Right lung (tissue), 2 donors: ENCODE measurements at regions not wholly inside any gene's neighbourhood (a gene's known extent, or its start where the extent isn't known, plus 50 kb on each side); places are given as distances from the start of the nearest gene placed in this dataset.
"Not testable (repeated sequence)": the region's sequence is repeated elsewhere in the genome, so short reads cannot be mapped to it uniquely, and the experiment has no call there.

Source experiments
- DNase-seq, 2 donors: peaks; one replicate each; pipeline ENCODE4 v3.0.0-alpha.2; 2013

DNA sequence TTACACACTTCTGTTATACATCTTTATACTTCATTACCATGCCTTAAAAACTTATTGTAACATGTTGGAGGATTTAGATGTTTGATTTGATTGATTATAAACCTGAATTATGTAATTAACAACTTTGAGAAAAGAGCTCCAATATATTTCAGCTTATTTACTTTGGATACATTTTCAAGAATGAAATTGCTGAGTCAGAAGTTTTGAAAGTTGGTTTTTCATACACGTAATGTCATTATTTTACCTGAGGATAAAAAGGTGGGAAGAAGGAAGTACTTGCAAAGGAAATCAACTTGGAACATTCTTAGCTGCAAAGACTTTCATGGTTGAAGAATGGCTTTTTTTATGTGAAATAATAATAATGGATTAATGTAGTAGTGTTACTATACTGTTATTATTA, 677.2 kb downstream of the FAM181B start:
- no peak for DNase-seq

DNA sequence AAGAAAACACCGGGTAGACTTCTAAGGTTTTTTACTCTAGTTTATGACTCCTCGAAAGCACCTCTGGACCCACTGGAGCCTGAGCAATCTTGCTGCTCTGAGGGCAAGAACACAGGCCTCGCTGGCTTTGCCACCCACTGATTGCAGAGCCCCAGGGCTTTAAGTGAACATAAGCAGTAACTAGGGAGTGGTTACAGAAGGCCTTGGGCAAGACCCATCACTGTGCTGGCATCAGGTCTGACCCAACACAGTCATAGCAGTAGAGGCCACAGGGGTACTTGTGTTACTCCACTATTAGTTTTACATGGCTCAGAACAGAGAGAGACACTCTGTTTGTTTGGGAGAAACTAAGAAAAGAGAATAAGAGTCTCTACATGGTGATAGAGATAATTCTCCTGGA, 684.5 kb downstream of the FAM181B start:
- DNase-seq = no peak

DNA sequence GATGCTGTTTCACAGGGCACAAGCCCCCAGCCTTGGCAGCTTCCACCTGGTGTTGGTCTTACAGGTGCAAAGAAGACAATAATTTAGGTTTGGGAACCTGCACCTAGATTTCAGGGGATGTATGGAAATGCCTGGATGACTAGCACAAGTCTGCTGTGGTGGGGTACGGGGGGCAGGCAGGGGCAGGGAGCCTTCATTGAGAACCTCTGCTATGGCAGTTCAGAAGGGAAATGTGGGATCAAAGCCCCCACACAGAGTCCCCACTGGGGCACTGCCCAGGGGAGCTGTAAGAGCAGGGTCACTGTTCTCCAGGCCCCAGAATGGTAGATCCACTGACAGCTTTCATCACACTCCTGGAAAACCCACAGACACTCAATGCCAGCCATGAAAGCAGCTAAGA, 686.5 kb downstream of the FAM181B start:
- no peak for DNase-seq

DNA sequence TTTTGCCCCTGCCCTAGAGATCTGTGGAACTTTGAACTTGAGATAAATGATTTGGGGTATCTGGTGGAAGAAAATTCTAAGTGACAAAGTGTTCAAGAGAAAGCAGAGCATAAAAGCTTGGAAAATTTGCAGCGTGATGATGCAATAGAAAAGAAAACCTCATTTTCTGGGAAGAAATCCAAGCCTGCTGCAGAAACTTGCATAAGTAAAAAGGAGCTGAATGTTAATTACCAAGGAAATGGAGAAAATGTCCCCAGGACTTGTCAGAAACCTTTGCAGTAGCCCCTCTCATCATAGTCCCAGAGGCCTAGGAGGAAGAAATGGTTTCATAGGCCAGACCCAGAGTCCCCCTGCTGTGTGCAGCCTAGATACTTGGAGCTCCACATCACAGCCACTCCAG, 686.9 kb downstream of the FAM181B start:
- DNase-seq = peak; percentile 54 to 74

DNA sequence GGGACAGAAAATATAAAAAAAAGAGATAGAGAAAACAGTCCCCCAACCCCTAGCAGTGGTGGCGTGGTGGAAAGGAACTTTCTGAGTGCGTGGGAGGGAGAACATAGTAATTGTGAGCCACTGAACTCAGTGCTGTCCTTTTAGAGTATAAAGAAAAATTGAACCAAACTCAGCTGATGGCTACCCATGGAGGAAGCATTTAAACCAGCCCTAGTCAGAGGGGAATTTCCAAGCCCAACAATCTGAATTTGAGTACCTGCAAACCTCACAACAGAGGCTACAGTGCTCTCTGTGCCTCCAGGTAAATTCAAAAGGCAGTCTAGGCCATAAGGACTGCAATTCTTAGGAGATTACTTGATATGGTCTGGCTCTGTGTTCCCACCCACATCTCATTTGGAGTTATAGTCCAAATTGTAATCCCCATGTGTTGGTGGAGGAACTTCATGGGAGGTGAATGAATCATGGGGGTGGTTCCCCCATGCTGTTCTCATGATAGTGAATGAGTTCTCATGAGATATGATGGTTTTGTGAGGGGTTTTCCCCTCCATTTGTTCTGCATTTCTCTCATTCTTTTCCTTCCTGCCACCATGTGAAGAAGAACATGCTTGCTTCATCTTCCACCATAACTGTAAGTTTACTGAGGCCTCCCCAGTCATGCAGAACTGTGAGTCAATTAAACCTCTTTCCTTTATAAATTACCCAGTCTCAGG, 687.8 kb downstream of the FAM181B start:
- no peak for DNase-seq

DNA sequence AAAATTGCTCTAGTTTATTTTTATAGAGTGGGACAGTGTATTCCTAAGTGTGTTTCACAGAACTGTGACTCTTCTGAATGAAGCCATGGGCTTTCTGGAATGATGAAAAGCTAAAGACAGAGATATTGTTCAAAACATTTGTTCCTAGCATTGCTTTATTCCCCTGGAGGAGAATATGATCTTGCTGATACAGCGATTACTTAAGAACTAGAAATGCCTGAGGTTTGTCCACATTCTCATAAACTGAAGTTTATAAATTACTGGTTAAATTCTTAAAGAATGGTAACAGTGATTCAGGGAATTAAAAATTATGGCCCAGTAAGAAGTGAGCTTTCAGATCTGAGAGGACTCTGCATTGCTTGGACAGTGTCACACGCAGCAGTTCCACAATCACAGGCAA, 690.3 kb downstream of the FAM181B start:
- no peak for DNase-seq

DNA sequence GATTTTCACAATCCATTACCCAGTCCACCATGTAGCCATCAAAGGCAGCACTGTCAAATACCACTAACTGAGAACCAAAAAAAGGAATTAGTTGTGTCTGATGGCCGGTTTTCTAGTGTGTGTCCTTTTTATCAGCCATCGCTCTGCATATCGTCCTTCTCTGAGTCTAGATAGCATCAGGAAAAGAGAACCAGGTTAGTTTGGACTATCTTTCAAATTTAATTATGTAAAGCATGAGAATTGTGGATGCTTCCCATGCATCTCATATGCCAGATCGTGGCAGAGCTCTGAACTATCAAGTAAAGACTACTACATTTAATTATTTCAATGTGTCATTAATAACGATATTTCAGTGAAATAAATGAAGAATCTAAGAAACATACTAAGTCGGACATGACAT, 691.9 kb downstream of the FAM181B start:
- no peak for DNase-seq

DNA sequence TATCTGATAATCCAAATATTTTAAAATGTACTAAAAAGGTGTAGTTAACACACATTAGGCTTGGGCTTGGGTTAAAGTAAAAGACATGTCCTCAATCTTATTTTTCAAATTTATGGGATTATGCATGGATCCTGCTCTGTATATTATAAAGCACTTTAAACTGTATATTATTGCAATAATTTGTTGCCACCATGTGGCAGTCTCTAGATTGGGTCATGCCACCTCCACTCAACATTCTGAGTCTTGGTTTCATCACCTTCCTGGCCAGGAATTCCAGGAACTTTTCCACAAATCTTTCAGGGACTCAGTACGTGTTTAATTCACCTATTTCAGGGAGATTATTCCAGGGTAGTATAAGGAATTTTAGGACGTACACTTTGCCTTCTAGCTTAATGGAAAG, 695.5 kb downstream of the FAM181B start:
- DNase-seq = no peak

DNA sequence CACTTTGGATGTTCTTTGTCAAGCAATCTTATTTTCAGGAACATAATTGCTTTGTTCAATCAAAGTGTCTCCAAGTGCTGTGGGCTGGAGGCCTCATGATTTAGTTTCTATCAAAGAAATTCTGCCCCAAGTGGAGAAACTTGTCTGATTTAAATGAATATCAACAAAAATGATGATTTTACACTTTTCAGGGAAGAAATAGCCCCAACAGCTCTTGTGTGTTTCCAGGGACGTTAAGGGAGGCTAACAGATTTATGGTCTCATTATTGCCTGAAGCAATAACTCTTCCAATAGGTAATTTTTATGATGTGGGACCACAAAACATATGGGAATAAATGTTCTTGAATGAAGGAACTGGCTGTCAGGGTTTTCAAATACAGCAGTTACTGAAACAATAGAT, 699.1 kb downstream of the FAM181B start:
- no peak for DNase-seq

DNA sequence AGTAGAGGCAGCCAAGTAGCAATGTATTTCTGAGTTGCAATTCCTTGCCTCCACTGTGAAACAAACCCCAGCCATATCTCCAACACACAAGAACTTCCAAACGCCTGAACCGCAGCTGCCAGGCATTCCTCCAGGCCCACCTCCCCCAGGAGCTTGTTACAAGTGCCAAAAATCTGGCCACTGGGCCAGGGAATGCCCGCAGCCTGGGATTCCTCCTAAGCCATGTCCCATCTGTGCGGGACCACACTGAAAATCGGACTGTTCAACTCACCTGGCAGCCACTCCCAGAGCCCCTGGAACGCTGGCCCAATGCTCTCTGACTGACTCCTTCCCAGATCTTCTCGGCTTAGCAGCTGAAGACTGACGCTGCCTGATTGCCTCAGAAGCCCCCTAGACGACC, 706.3 kb downstream of the FAM181B start:
- not testable (repeated sequence) for DNase-seq

DNA sequence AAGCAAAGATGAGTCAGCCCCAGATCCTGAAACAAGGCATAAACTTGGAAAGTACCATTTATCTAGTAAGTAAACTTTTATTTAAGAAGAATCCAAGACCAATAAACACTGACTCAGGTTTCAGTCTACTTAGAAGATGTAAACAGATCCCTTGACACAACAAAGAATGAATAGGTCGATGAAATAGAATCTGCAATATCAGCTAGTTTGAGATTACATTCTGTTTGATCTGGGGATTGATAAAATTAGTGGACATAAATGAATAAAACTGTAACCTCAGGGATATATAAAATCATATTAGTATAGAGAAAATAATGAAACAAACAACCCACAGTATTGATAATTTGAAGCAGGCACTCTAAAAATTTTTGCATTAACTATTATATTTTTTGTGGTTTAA, 708.9 kb downstream of the FAM181B start:
- DNase-seq = no peak

DNA sequence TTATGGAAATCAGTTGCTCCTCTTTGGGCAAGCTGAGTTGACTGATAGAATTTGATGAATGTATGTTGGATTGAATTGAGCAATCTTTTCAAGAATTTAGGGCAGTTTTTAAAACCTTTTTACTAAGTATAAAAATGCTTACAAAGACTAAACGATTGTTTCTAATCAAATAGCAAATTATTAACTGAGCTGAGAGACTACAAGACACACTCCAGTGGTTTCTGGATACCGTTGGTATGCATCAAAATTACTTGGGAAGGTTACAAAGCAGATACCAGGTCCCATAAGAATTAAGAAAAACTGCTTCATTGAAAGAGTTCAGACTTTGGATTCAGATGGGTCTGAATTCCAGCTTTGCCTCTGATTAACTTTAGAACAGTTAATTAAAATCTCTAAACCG, 721.4 kb downstream of the FAM181B start:
- no peak for DNase-seq

DNA sequence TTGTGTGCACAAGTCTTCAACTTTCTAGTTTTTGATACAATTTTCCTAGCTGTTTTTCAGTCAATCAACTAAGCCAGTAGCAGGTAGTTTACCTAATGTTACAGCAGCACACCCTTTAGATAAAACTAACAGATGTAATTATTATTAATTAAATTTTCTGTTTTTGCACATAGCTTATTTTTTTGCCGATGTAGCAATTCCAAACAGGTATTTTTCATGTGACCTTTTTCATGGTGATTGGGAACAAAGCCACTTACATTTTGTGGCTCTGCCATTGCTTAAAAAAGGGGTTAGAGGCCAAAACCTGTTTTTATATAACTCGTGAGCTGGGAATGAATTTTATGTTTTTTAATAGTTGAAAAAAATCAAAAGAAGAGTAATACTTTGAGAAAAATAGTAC, 724.5 kb downstream of the FAM181B start:
- DNase-seq = no peak

DNA sequence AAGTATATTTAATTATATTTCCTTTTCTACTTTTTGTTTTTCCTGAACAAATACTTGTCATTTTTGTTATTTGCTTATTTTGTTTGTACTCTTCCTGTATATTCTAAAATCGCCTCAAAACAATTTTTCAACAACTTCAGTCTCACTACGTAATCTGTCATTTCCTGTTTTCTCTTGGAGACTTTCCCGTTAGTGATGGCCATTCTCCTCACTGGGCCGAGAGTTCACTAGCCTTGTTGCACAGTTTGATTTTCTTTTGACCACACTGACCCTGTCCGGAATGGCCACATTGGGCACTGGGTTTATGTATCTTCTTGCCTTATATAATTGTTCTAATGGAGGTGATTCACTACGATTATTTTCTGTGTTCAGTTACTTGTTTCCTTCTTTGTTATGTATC, 726.1 kb downstream of the FAM181B start:
- DNase-seq = peak in 1 of 2 donors; percentile 4

DNA sequence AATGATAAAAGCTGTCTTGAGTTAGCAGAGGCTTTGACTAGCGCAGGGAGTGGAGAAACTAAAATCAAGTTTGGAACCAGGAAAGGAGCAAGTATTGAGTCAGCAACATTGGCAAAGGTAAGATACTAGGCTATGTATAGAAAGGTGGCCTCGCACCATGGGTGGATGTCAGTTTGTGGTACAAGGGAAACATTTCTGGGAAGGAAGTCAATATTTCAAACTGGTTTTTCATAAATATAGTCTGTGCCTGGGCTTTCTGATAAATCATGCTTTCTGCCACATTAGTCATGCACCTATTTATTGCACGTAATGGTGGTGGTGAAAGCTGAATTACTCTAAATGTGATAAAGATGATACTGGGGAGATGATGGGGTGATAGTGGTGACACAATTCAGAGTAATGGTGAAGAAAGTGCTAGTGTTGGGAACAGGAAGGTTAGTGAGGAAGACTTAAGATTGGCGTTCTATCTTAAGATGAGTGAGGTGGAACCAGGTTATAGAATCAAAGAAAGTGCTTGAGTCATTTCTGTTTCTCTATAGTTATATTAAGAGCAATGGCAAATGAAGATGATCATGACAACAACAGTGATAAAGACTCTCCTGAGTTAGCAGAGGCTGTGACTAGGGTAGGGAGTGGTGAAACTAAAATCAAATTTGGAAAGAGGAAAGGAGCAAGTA, 729.0 kb downstream of the FAM181B start:
- DNase-seq = no peak

DNA sequence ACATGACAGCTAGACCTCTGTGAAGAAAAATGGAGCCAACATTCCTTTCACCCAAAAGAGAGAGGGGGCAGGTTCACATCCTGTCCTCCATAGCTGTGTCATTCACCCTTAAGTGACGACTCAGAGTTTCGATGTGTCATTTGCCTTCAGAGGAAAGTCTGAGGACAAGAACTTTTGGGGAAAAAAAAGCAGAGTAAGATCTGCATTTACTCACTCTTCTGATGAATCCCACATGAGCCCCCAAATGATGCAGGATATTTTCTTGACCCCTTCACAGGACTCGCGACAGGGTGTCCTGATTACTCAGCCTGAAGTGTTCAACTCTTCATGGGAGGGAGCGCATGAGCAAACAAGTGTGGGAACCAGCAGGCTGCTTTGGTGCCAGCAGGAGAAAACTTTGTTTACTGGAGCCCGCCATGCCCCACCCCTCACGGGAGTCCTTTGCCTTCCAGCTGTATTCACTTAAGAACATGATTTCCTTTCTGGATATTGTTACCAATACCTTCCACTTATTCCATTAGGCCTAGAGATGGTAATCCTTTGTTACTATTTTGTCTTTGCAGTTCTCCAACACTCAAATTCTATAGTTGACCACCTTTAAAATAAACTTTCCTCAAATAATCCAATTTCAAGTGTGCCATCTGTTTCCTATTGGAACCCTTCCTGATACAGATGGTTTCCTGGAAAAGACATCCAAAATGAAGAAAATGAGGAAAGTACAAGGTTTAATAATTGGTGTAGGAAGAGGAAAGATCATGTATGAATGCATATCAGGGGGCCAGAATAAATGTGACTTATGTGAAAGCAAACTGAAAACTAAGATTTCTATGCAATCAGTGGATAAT, 729.8 kb downstream of the FAM181B start:
- no peak for DNase-seq

DNA sequence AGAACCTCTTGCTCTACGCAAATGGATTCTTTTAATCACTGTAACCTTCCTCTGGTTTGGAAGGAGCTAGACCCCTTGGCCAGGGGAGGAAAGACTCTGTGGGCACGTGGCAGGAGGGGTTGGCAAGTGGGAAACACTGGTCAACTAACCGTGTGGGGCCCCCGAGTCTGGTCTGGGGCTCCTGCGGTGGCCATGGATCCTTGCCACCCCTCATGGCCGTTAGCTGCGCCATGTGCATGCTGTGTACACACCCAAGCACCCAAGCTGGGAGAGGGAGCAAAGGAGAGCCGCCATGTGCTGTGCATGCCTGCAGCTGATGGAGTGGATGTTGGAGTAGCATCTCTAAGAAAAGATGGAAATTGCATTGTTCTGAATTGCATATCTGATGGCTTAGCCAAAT, 730.6 kb downstream of the FAM181B start:
- no peak for DNase-seq

DNA sequence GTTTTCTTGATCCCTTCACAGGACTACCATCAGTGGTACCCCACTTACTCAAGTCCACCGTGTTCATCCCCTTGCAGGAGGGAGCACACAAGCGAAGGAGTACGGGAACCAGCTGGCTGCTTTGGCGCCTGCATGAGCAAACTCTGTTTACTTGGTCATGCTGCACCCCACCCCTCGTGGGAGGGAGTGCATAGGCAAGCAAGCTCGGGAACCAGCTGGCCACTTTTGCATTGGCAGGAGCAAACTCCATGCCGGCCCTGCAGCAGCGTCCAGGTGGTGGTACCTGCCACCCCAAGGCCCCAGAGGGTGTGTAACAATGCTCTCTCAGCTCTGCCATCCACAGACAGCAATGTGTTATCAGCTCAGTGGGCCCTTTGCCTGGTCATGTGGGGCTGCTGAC, 737.8 kb downstream of the FAM181B start:
- no peak for DNase-seq

DNA sequence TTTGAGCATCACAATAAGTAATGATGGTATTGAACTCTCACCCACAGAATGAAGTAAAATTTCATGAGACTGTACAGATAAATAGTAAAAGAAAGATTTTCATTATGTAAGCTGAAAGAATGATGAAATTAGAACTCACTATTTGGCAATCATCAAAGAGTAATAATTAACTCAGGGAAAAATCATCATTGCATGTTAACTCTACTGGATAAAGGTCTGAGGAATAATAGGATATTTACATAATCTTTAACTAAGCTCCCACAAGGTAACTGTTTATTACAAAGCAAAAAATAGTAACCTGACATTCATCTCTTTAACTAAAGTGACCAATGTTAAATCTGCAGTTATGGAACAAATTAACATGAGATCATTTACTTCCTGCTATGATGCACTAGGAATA, 739.9 kb downstream of the FAM181B start:
- no peak for DNase-seq

DNA sequence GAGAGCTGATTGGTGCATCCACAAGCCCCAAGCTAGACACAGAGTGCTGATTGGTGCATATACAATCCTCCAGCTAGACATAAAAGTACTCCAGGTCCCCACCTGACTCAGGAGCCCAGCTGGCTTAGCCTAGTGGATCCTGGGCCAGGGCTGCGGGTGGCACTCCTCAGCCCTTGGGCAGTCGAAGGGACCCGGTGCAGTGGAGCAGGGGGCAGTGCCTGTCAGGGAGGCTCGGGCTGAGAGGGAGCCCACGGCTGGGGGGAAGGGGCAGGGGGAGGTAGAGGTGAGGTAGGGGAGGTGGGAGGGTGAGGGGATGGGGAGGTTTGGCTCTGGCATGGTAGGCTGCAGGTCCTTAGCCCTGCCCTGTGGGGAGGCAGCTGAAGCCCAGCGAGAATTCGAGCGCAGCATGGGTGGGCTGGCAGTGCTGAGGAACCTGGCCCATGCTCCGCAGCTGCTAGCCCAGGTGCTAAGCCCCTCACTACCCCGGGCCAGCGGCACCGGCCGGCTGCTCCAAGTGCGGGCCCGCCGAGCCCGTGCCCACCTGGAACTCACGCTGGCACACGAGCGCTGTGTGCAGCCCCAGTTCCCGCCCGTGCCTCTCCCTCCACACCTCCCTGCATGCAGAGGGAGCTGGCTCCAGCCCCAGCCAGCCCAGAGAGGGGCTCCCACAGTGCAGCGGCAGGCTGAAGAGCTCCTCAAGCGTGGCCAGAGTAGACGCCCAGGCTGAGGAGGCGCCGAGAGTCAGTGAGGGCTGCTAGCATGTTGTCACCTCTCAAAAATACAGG, 742.8 kb downstream of the FAM181B start:
- no peak for DNase-seq

DNA sequence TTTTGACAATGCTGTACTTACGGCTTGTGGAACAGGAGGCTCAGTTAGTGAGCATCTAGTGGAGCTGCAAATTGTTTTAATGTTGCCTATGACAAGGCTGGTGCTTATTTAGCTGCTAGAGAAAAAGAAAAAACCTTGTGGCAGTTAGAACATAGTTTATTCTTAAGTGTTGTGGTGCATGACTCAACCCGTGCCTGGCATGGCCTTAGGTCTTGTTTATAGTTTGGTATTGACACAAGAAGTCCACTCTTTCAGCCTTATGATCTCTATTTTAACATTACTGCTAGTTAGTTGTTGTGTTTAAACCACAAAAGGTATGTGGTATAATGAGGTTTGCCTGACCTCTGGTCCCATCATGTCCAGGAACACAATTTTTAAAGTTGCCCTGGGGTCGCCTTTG, 744.6 kb downstream of the FAM181B start:
- DNase-seq = no peak

DNA sequence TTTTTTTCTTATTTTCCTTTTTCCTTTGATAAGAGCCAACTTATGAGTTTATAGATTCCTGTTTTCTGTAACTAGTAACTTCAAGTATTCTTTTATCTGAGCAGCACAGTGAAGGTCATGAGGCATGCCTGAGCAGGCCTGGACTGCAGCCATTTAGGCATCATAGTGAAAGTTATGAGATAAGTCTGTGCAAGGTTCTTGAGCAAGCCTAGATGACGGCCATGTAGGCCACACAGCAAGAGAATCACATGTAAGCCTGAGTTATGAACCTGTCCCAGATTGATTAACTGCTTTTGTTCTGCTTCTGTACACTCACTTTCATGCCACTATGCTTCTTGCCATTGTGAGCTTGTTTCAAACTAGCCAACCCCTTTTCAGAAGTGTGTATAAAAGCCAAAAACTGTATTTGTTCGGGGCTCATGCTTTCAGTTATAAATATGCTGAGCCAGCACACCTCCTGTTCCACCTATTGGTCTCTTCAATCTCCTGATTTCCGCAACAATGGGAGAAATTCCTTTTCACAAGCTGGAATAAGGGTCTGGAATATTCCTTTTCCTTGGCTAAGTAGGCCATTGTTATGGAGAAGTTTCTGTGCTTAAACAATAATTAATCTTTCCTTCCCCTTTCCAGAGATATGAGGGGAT, 745.7 kb downstream of the FAM181B start:
- peak; percentile 8 to 33 for DNase-seq
